ENCODE measurements at regions not wholly inside any gene's neighbourhood (a gene's known extent, or its start where the extent isn't known, plus 50 kb on each side); places are given as distances from the start of the nearest gene placed in this dataset.

DNA sequence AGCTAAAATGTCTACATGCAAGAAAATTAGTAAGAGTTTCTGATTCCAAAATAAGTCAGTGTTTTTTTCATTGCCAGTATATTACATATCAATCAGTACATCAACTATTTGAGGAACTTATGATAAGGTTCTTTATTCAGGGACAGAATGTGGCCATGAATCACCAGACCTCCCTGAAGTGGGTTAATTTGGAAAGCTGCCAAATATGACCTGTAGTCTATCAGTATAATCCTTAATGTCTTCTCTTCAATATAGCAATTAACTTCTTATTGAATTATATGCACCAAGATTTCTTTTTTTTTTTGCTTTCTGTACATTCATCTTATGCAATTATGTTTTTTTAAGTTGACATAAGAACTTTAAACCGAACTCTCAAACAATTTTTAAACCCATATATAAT lies 714.5 kb upstream of the POT1 start:
- no peak for TF ChIP-seq HDGF (IDR thresholded peaks at IDR 0.05)
- TF ChIP-seq, protein P1, sequence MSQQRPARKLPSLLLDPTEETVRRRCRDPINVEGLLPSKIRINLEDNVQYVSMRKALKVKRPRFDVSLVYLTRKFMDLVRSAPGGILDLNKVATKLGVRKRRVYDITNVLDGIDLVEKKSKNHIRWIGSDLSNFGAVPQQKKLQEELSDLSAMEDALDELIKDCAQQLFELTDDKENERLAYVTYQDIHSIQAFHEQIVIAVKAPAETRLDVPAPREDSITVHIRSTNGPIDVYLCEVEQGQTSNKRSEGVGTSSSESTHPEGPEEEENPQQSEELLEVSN (IDR thresholded peaks at IDR 0.05; ENCODE audit: borderline replicate concordance in 1 of 2, extremely low read depth in 1 of 2, insufficient read depth in 1 of 2, insufficient read length in 1 of 2, low read depth in 1 of 2, low read length in 1 of 2, poor library complexity in 1 of 2, severe bottlenecking in 1 of 2), result no peak
- TF ChIP-seq, protein P2, sequence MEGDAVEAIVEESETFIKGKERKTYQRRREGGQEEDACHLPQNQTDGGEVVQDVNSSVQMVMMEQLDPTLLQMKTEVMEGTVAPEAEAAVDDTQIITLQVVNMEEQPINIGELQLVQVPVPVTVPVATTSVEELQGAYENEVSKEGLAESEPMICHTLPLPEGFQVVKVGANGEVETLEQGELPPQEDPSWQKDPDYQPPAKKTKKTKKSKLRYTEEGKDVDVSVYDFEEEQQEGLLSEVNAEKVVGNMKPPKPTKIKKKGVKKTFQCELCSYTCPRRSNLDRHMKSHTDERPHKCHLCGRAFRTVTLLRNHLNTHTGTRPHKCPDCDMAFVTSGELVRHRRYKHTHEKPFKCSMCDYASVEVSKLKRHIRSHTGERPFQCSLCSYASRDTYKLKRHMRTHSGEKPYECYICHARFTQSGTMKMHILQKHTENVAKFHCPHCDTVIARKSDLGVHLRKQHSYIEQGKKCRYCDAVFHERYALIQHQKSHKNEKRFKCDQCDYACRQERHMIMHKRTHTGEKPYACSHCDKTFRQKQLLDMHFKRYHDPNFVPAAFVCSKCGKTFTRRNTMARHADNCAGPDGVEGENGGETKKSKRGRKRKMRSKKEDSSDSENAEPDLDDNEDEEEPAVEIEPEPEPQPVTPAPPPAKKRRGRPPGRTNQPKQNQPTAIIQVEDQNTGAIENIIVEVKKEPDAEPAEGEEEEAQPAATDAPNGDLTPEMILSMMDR (IDR thresholded peaks at IDR 0.05 in 2 of 3, conservative IDR thresholded peaks at IDR 0.05 in 1 of 3; ENCODE audit: insufficient read depth in 2 of 3, low read depth in 1 of 3, low read length in 3 of 3), result no peak
- no peak for TF ChIP-seq NBN (IDR thresholded peaks at IDR 0.05; ENCODE audit: low read depth)
- no peak for TF ChIP-seq HCFC1 (IDR thresholded peaks at IDR 0.05; ENCODE audit: low read depth, low read length)
- no peak for TF ChIP-seq CHD1 (IDR thresholded peaks at IDR 0.05; ENCODE audit: low read length)
- TF ChIP-seq, protein P3, sequence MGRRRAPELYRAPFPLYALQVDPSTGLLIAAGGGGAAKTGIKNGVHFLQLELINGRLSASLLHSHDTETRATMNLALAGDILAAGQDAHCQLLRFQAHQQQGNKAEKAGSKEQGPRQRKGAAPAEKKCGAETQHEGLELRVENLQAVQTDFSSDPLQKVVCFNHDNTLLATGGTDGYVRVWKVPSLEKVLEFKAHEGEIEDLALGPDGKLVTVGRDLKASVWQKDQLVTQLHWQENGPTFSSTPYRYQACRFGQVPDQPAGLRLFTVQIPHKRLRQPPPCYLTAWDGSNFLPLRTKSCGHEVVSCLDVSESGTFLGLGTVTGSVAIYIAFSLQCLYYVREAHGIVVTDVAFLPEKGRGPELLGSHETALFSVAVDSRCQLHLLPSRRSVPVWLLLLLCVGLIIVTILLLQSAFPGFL (CRISPR knock-in tag; IDR thresholded peaks at IDR 0.05), result no peak
- no peak for TF ChIP-seq BACH1 (tag; IDR thresholded peaks at IDR 0.05)
- no peak for TF ChIP-seq SMAD3 (CRISPR knock-in tag; conservative IDR thresholded peaks at IDR 0.05)
